HEK293 (cell line): ENCODE measurements at regions not wholly inside any gene's neighbourhood (a gene's known extent, or its start where the extent isn't known, plus 50 kb on each side); places are given as distances from the start of the nearest gene placed in this dataset.

ENCODE experiments used
- MEIS1 ChIP-seq: sonication (generic); formaldehyde crosslinking; IDR thresholded peaks from 2 replicates; pipeline ENCODE4 v1.8.1; 2022; ENCODE audit warnings: missing genetic modification reagents, mild to moderate bottlenecking, borderline replicate concordance
- WT1 ChIP-seq: fragments of 450-650 bp; formaldehyde crosslinking; IDR thresholded peaks from 2 replicates; pipeline ENCODE4 v1.5.1; 2016; ENCODE audit warnings: missing biosample characterization, missing genetic modification characterization
- ZNF530 ChIP-seq: fragments of 450-650 bp; formaldehyde crosslinking; IDR thresholded peaks from 2 replicates; pipeline ENCODE4 v1.5.1; 2016; ENCODE audit warnings: low read depth, missing biosample characterization, missing genetic modification characterization
- TF ChIP-seq, protein P1 (sequence below): fragments of 450-650 bp; formaldehyde crosslinking; IDR thresholded peaks from 2 replicates; pipeline ENCODE4 v1.5.1; 2016; ENCODE audit warnings: missing biosample characterization, missing genetic modification characterization
- TF ChIP-seq, protein P2 (sequence below): fragments of 450-650 bp; formaldehyde crosslinking; IDR thresholded peaks from 2 replicates; pipeline ENCODE4 v1.5.1; 2017; ENCODE audit warnings: missing biosample characterization, missing genetic modification characterization

DNA sequence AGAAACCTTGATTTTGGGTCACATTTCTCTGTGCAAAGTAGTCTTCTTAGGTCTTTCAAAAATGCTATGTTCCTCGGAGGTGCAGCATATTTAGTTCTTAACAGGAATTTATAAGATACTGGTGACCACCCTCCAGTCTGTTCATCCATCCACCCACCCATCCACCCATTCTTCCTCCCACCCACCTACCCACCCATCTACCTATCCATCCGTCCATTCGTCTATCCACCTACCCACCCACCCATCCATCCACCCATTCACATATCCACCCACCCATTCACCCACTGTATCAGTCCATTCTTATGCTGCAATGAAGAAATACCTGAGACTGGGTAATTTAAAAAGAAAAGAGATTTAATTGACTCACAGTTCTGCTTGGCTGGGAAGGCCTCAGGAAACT lies 74.9 kb downstream of the KCTD15 start:
- TF ChIP-seq, protein P1, sequence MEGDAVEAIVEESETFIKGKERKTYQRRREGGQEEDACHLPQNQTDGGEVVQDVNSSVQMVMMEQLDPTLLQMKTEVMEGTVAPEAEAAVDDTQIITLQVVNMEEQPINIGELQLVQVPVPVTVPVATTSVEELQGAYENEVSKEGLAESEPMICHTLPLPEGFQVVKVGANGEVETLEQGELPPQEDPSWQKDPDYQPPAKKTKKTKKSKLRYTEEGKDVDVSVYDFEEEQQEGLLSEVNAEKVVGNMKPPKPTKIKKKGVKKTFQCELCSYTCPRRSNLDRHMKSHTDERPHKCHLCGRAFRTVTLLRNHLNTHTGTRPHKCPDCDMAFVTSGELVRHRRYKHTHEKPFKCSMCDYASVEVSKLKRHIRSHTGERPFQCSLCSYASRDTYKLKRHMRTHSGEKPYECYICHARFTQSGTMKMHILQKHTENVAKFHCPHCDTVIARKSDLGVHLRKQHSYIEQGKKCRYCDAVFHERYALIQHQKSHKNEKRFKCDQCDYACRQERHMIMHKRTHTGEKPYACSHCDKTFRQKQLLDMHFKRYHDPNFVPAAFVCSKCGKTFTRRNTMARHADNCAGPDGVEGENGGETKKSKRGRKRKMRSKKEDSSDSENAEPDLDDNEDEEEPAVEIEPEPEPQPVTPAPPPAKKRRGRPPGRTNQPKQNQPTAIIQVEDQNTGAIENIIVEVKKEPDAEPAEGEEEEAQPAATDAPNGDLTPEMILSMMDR (tag by site-specific recombination): no peak
- TF ChIP-seq ZNF530: no peak
- TF ChIP-seq, protein P2, sequence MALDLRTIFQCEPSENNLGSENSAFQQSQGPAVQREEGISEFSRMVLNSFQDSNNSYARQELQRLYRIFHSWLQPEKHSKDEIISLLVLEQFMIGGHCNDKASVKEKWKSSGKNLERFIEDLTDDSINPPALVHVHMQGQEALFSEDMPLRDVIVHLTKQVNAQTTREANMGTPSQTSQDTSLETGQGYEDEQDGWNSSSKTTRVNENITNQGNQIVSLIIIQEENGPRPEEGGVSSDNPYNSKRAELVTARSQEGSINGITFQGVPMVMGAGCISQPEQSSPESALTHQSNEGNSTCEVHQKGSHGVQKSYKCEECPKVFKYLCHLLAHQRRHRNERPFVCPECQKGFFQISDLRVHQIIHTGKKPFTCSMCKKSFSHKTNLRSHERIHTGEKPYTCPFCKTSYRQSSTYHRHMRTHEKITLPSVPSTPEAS (tag by site-specific recombination): no peak
- TF ChIP-seq WT1: no peak
- TF ChIP-seq MEIS1 (CRISPR knock-in tag): no peak
